Occipital lobe (tissue), 1 donor: ENCODE measurements at regions not wholly inside any gene's neighbourhood (a gene's known extent, or its start where the extent isn't known, plus 50 kb on each side); places are given as distances from the start of the nearest gene placed in this dataset.
"Not testable (repeated sequence)": the region's sequence is repeated elsewhere in the genome, so short reads cannot be mapped to it uniquely, and the experiment has no call there.

Experiments used
- DNase-seq: peaks from one replicate; lab custom pipeline; 2025; lab: John Stamatoyannopoulos, UW

- DNase-seq = no peak
Observed at GRCh38 chr3:180416111-180416594, 185.8 kb upstream of the TTC14 start.

DNA sequence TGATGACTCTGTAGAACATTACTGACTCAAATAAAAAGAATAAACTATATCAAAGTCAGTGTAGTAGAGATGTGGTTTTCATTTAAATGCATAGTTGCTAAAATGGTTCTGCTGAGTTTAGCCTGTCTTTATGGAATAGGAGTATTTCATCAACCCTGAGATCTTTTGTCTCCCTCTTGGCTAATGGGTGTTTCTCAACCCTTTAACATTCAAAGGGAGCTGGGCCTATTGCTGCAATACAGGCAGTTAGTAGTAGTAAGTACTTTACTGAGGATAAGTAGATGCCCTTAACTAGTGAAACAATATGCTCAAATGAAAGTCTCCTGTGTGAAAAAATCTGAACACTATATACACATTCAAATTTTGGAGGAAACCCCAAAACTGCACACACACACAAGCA, 184.7 kb upstream of the TTC14 start:
- no peak for DNase-seq

- no peak for DNase-seq
Observed at GRCh38 chr3:180420016-180420415, 181.9 kb upstream of the TTC14 start.

DNA sequence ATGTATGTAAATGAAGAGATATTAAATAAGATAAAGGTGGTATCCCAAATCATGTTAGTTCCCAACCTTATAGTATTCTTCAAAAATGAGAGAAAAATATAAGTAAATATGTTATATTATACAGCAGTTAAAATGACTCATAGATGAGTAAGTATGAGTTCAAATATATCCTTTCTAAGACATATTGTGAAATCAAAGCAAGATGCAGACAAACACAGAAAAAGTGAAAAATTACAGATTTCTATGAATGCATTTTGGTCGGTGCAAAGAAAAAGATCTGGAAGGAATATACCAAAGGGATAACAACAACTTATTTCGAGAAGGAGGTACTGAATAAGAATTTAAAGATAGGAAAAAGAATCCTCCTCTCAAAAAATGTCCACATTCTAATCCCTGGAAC, 181.2 kb upstream of the TTC14 start:
- DNase-seq = no peak

GRCh38 chr3:180421221-180421620, 180.7 kb upstream of the TTC14 start:
- no peak for DNase-seq

DNA sequence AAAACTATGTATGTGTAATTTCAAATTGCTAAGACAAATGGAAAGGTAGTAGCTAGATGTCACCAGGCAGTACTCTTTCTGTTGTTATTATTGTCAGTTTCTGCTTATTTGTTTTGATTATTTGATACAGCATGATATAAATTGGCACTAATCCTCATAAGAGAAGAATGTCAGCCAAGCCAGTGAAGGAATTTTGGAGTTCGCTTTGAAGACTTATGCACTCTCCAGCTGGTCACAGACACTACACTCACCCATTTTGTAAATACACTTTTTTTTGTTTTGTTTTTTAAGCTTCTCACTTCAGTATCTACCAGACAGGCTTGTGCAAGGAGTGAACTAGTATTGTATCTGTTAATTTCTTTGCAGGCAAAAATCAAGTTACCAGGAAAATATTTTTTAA, 180.2 kb upstream of the TTC14 start:
- no peak for DNase-seq

- not testable (repeated sequence) for DNase-seq
Observed at GRCh38 chr3:180424305-180424704, 177.7 kb upstream of the TTC14 start.

DNA sequence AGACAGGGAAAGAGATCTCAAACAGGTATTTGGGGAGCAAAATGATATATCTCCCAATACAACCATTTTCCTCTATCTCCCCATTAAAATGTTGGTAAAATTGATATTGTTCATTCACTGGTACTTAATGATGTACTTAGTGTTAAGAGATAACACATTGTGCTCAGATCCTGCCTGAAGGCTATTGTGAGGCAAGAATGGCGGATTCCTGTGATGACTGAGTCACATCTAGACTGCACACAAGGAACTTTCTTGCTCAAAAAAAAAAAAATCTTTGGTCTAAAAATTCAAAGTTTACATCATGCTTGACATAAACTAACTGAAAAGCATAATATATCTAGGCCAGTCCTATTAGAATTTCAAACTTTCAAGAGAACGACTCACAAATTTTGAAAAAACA, 171.1 kb upstream of the TTC14 start:
- DNase-seq = no peak

GRCh38 chr3:180433152-180433551, 168.8 kb upstream of the TTC14 start:
- no peak for DNase-seq

- DNase-seq = no peak
Observed at GRCh38 chr3:180447136-180447535, 154.8 kb upstream of the TTC14 start.

DNA sequence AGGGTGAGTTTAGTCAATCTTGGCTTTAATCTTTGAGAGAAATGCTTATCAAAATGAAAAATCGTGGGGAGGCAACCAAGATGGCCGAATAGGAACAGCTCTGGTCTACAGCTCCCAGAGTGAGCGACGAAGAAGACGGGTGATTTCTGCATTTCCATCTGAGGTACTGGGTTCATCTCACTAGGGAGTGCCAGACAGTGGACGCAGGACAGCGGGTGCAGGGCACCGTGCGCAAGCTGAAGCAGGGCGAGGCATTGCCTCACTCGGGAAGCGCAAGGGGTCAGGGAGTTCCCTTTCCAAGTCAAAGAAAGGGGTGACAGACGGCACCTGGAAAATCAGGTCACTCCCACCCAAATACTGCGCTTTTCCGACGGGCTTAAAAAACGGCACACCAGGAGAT, 153.6 kb upstream of the TTC14 start:
- not testable (repeated sequence) for DNase-seq

GRCh38 chr3:180457225-180457624, 144.7 kb upstream of the TTC14 start:
- DNase-seq = no peak

GRCh38 chr3:180466401-180467011, 135.5 kb upstream of the TTC14 start:
- DNase-seq = no peak

DNA sequence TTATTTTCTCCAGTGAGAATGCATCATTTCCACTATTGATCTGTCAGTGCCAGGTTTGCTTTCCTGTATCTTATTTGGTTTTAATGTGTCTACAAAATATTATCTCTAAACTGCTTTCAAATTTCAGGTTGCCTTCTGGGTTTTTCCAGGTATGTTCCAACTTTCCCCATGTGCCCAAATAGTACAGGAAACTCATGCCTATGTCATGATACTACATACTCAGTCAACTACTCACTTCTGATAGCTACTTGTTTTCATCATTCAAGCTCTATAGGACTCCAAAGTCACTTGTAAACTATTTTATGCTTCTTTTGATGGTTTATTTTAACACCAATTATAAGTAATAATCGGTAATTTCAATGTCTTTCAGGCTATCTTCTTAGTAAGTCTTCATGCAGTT, 134.8 kb upstream of the TTC14 start:
- DNase-seq = no peak

DNA sequence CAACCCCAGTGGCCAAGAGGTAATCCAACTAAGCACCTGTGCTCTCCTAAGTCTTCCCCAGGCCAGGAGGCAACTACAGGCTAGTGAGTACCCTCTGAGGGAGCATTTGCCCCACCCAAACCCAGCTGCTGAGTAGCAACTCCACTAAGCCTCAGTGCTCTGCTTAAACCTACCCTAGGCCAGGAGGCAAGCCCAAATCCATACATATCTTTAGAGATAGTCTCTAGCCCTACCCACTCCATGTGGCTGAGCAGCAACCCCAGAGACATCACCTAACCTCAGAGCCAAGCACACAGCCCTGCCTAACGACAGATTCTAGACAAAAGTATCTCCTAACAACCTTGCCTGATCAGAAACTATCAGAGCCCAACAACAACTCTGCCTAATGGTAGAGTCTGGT, 132.8 kb upstream of the TTC14 start:
- no peak for DNase-seq

DNA sequence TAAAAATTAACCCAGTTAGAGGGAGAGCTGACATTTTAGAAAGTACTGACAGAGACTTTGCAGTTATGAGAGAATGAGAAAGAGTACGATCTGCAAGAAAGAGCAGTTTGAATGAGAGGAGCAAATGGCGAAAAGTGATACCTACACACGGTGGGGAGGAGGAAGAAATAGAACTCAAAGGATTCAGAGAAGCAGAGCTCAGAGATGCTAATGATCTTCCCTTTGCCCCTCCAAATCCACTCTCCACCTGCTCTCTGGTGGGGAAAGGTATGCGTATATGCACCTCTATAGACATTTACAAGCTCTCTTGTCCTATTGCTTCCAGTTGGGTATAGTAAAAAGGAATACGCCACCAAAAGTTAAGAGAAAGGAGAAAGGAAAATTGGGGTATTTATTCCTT, 123.3 kb upstream of the TTC14 start:
- DNase-seq = no peak

DNA sequence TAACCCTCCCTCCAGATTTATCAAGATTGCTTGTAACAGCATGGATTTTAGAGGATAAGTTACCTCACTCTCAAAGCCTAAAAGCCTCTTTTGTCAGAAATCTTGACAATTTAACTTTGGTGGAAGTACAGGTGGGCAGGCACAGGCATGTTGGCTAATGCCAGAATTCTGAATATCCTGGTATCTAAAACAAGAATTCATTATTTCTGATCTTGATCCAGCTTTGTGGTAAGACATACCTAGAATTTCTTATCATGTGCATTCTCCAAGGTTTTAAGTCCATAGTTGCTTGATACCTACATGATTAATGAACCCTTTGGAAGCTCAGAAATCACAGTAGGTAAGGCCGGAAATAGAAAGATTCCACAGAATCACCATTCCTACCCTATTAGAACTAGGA, 109.9 kb upstream of the TTC14 start:
- no peak for DNase-seq

DNA sequence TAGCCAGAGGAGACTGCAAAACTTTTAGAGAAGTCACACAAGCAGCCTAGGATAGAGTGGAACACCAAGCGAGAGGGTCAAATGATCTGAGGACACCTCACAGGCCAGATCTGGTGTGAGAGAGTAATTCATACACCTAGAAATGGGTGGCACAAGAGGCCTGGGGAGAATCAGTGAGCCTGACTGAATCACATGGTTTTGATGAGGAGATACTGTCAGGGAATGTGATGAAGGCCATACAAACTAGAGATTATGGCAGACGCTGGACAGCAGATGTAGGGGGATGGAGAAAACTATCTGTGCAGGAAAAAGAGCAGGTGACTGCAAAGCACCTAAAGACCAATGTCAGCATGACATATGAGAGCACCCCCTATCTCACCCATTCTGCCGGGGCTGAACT, 105.0 kb upstream of the TTC14 start:
- no peak for DNase-seq

- no peak for DNase-seq
Observed at GRCh38 chr3:180516368-180516767, 85.6 kb upstream of the TTC14 start.

DNA sequence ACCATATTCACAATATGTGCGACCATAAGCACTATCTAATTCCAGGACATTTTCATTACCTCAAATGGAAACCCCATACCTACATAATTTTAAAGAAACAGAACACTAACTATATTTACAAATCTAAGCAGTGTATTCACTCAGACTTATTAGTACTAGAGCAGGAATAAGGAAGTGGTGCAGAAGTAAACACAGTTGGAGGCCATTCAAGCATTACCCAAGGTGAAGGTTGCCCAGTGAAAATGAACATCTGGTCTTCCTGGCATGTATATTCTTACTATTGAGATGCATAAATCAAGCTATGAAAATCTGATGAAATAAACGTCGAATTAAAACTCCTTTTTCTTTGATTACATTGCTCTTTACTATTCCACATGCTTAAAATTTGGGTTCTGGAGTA, 78.9 kb upstream of the TTC14 start:
- DNase-seq = no peak

GRCh38 chr3:180528843-180529242, 73.1 kb upstream of the TTC14 start:
- no peak for DNase-seq

DNA sequence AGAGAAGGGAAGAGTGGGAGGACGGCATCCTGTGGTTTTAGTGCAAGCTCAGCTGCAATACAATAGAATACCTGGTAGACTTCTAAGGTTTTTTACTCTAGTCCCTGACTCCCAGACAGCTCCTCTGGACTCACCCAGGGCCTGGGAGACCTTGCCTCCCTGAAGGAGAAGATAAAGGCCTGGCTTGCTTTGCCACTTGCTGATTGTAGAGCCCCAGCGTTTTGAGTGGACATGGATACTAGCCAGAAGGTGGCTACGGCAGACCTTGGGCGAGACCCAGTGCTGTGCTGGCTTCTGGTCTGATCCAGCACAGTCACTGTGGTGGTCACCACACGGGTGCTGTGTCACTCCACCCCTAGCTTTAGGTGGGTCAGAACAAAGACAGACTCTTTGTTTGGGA, 72.2 kb upstream of the TTC14 start:
- no peak for DNase-seq

GRCh38 chr3:180530276-180530675, 71.7 kb upstream of the TTC14 start:
- DNase-seq = no peak
